GM13976 (cell line): ENCODE measurements at regions not wholly inside any gene's neighbourhood (a gene's known extent, or its start where the extent isn't known, plus 50 kb on each side); places are given as distances from the start of the nearest gene placed in this dataset.
"Not testable (repeated sequence)": the region's sequence is repeated elsewhere in the genome, so short reads cannot be mapped to it uniquely, and the experiment has no call there.

Source experiments
- DNase-seq: peaks from one replicate; pipeline ENCODE4 v3.0.0; 2012; ENCODE audit warnings: low spot score
- in situ Hi-C: fragments of 300-500 bp; cut with MboI; formaldehyde crosslinking; loops from one replicate; pipeline ENCODE4 v1.12.0; 2022; ENCODE audit warnings: low sequenced_read_pairs, mixed read lengths, inconsistent platforms; ENCODE audit not compliant: unreplicated experiment
- TF ChIP-seq, protein P1 (sequence below): IDR thresholded peaks from 2 replicates; pipeline ENCODE4 v1.5.1; 2012; ENCODE audit warnings: borderline replicate concordance, mild to moderate bottlenecking; ENCODE audit not compliant: insufficient read depth; ENCODE audit errors: extremely low read depth, missing control alignments, control extremely low read depth

GRCh38 chr19:27821418-27822018 is 1391.4 kb downstream of the UQCRFS1 start:
- in situ Hi-C loops, result no loop called here
- TF ChIP-seq, protein P1, sequence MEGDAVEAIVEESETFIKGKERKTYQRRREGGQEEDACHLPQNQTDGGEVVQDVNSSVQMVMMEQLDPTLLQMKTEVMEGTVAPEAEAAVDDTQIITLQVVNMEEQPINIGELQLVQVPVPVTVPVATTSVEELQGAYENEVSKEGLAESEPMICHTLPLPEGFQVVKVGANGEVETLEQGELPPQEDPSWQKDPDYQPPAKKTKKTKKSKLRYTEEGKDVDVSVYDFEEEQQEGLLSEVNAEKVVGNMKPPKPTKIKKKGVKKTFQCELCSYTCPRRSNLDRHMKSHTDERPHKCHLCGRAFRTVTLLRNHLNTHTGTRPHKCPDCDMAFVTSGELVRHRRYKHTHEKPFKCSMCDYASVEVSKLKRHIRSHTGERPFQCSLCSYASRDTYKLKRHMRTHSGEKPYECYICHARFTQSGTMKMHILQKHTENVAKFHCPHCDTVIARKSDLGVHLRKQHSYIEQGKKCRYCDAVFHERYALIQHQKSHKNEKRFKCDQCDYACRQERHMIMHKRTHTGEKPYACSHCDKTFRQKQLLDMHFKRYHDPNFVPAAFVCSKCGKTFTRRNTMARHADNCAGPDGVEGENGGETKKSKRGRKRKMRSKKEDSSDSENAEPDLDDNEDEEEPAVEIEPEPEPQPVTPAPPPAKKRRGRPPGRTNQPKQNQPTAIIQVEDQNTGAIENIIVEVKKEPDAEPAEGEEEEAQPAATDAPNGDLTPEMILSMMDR, result no peak
- no peak for DNase-seq

GRCh38 chr19:27815985-27816384 is 1397.0 kb downstream of the UQCRFS1 start:
- TF ChIP-seq, protein P1, result no peak
- in situ Hi-C loops, result no loop called here
- DNase-seq, result no peak

DNA sequence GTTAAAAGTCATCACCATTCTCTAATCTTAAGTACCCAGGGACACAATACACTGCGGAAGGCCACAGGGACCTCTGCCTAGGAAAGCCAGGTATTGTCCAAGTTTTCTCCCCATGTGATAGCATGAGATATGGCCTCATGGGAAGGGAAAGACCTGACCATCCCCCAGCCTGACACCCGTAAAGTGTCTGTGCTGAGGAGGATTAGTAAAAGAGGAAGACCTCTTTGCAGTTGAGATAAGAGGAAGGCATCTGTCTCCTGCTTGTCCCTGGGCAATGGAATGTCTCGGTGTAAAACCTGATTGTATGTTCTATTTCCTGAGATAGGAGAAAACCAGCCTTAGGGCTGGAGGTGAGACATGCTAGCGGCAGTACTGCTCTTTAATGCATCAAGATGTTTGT is 1398.1 kb downstream of the UQCRFS1 start:
- DNase-seq, in situ Hi-C loops: not testable (repeated sequence)

DNA sequence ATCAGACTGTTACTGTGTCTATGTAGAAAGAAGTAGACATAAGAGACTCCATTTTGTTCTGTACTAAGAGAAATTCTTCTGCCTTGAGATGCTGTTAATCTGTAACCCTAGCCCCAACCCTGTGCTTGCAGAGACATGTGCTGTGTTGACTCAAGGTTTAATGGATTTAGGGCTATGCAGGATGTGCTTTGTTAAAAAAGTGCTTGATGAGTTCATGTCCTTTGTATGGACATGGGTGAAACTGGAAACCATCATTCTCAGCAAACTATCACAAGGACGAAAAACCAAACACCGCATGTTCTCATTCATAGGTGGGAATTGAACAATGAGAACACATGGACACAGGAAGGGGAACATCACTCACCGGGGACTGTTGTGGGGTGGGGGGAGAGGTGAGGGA is 1398.7 kb downstream of the UQCRFS1 start:
- in situ Hi-C loops, DNase-seq: not testable (repeated sequence)

GRCh38 chr19:27806471-27807070 is 1406.4 kb downstream of the UQCRFS1 start:
- in situ Hi-C loops, result no loop called here
- TF ChIP-seq, protein P1, result no peak
- no peak for DNase-seq

DNA sequence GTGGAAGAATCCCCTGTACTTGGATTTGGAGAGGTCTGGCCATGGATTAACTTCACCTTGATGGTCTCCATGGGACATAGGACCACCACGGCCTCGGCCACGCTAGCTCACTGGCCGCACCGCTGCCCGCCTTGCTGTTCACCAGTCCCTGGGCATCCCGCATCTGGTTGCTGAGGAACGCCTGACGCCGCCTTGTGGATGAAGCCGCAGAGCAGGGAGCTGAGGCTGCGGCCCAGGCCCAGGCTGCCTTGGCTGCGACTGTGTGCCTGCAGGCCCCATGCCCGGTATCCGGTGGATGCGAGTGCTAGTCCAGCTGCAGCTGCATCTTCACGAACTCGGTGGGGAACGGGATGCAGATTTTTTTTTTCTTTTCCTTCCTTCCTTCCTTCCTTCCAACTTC is 1407.1 kb downstream of the UQCRFS1 start:
- in situ Hi-C loops, result no loop called here
- TF ChIP-seq, protein P1, result no peak
- no peak for DNase-seq

DNA sequence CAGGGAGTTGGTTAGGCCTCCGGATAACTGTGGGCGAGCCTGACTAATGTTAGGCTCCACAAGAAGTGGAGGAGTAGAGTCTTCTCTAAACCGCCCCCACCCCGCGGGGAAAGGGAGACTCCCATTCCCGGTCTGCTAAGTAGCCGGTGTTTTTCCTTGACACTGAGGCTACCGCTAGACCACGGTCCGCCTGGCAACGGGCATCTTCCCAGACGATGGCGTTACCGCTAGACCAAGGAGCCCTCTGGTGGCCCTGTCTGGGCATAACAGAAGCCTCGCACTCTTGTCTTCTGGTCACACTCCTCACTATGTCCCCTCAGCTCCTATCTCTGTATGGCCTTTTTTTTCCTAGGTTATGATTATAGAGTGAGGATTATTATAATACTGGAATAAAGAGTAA is 1410.7 kb downstream of the UQCRFS1 start:
- DNase-seq, in situ Hi-C loops: not testable (repeated sequence)

GRCh38 chr19:27796540-27796939 is 1416.4 kb downstream of the UQCRFS1 start:
- in situ Hi-C loops, result no loop called here
- DNase-seq, result no peak
- TF ChIP-seq, protein P1, result no peak
